DMS153 treated with DMSO at 0.1 percent for 48 hours (cell line): ENCODE measurements at regions not wholly inside any gene's neighbourhood (a gene's known extent, or its start where the extent isn't known, plus 50 kb on each side); places are given as distances from the start of the nearest gene placed in this dataset.
"Not testable (repeated sequence)": the region's sequence is repeated elsewhere in the genome, so short reads cannot be mapped to it uniquely, and the experiment has no call there.

Source experiments
- DNase-seq: peaks from one replicate; lab custom pipeline; 2025; ENCODE audit not compliant: unreplicated experiment; lab: John Stamatoyannopoulos, UW

- no peak for DNase-seq
These were observed 1525.6 kb upstream of the PRR20A start for GRCh38 chr13:55615081-55615480.

- no peak for DNase-seq
These were observed 1523.5 kb upstream of the PRR20A start for GRCh38 chr13:55617241-55617640.

- no peak for DNase-seq
These were observed 1513.5 kb upstream of the PRR20A start for GRCh38 chr13:55627221-55627620.

- DNase-seq: no peak
These were observed 1508.3 kb upstream of the PRR20A start for GRCh38 chr13:55632402-55632801.

GRCh38 chr13:55649485-55649884 lies 1491.2 kb upstream of the PRR20A start:
- no peak for DNase-seq

- no peak for DNase-seq
These were observed 1488.1 kb upstream of the PRR20A start for GRCh38 chr13:55652657-55653056.

- no peak for DNase-seq
These were observed 1487.2 kb upstream of the PRR20A start for GRCh38 chr13:55653497-55653896.

GRCh38 chr13:55654243-55654642 lies 1486.5 kb upstream of the PRR20A start:
- no peak for DNase-seq

GRCh38 chr13:55660264-55660663 lies 1480.5 kb upstream of the PRR20A start:
- not testable (repeated sequence) for DNase-seq

- DNase-seq: no peak
These were observed 1479.9 kb upstream of the PRR20A start for GRCh38 chr13:55660851-55661250.

- no peak for DNase-seq
These were observed 1479.2 kb upstream of the PRR20A start for GRCh38 chr13:55661505-55661904.

- no peak for DNase-seq
These were observed 1476.5 kb upstream of the PRR20A start for GRCh38 chr13:55664178-55664577.

GRCh38 chr13:55669051-55669450 lies 1471.7 kb upstream of the PRR20A start:
- DNase-seq: no peak

GRCh38 chr13:55673910-55674309 lies 1466.8 kb upstream of the PRR20A start:
- no peak for DNase-seq

- no peak for DNase-seq
These were observed 1457.9 kb upstream of the PRR20A start for GRCh38 chr13:55682776-55683175.

GRCh38 chr13:55705526-55705925 lies 1435.2 kb upstream of the PRR20A start:
- no peak for DNase-seq

- no peak for DNase-seq
These were observed 1434.7 kb upstream of the PRR20A start for GRCh38 chr13:55705971-55706370.

GRCh38 chr13:55714120-55714519 lies 1426.6 kb upstream of the PRR20A start:
- DNase-seq: no peak

- DNase-seq: no peak
These were observed 1413.0 kb upstream of the PRR20A start for GRCh38 chr13:55727683-55728082.

- DNase-seq: no peak
These were observed 1412.5 kb upstream of the PRR20A start for GRCh38 chr13:55728247-55728646.

- DNase-seq: no peak
These were observed 1394.9 kb upstream of the PRR20A start for GRCh38 chr13:55745828-55746227.

- no peak for DNase-seq
These were observed 1378.7 kb upstream of the PRR20A start for GRCh38 chr13:55761986-55762385.

GRCh38 chr13:55777612-55778011 lies 1363.1 kb upstream of the PRR20A start:
- DNase-seq: no peak

GRCh38 chr13:55783841-55784240 lies 1356.9 kb upstream of the PRR20A start:
- DNase-seq: no peak
